Neural progenitor cell (in vitro differentiated cells): ENCODE measurements at regions not wholly inside any gene's neighbourhood (a gene's known extent, or its start where the extent isn't known, plus 50 kb on each side); places are given as distances from the start of the nearest gene placed in this dataset.

Experiments used
- CTCF ChIP-seq: fragments of 200-600 bp; sonication (generic); IDR thresholded peaks from 2 replicates; pipeline ENCODE4 v1.5.1; 2017; ENCODE audit warnings: antibody characterized with exemption, mild to moderate bottlenecking
- EZH2 ChIP-seq: fragments of 200-600 bp; sonication (generic); IDR thresholded peaks from 2 replicates; pipeline ENCODE4 v1.6.1; 2017; ENCODE audit warnings: antibody characterized with exemption, mild to moderate bottlenecking, moderate library complexity

GRCh38 chr5:119919279-119919678 lies 289.9 kb downstream of the FAM170A start:
- TF ChIP-seq CTCF, result no peak
- no peak for TF ChIP-seq EZH2
